ENCODE measurements at regions not wholly inside any gene's neighbourhood (a gene's known extent, or its start where the extent isn't known, plus 50 kb on each side); places are given as distances from the start of the nearest gene placed in this dataset.

GRCh38 chr1:59178339-59179187 is 118.3 kb upstream of the FGGY start:
- no peak for TF ChIP-seq CTCF (IDR thresholded peaks at IDR 0.05 in 8 of 11, conservative IDR thresholded peaks at IDR 0.05 in 3 of 11)
- TF ChIP-seq POLR2AphosphoS5 (IDR thresholded peaks at IDR 0.05), result no peak

All from spleen (tissue), 7 donors.